ENCODE measurements at regions not wholly inside any gene's neighbourhood (a gene's known extent, or its start where the extent isn't known, plus 50 kb on each side); places are given as distances from the start of the nearest gene placed in this dataset.

- no peak for TF ChIP-seq CTCF (IDR thresholded peaks at IDR 0.05)
- TF ChIP-seq EP300 (IDR thresholded peaks at IDR 0.05) = no peak
Observed at GRCh38 chrX:39721566-39722279, 376.0 kb downstream of the BCOR start.
